Panc1 (cell line): ENCODE measurements at regions not wholly inside any gene's neighbourhood (a gene's known extent, or its start where the extent isn't known, plus 50 kb on each side); places are given as distances from the start of the nearest gene placed in this dataset.

Experiments
- ATAC-seq: fragments of 200-7000 bp; cut with Tn5 transposase; 2 replicates; pipeline ENCODE4 v1.9.1; 2020; ENCODE audit warnings: mild to moderate bottlenecking, moderate library complexity
- BruUV-seq: library from RNA; stranded (reverse); fragments of 400-500 nt; replicated peaks from 2 replicates; lab custom pipeline; 2021; lab: Mats Ljungman, UMichigan
- CTCF ChIA-PET: fragments of 300-600 bp; sonication (Branson Sonifier 250); formaldehyde crosslinking; loops from one replicate; lab custom pipeline; 2022; ENCODE audit warnings: antibody characterized with exemption; lab: Charles Lee
- POLR2A ChIA-PET: fragments of 300-600 bp; sonication (Branson Sonifier 250); formaldehyde crosslinking; loops from one replicate; lab custom pipeline; 2022; ENCODE audit warnings: antibody characterized with exemption; lab: Charles Lee
- DNase-seq: peaks from one replicate; pipeline ENCODE4 v3.0.0-alpha.2; 2010; ENCODE audit warnings: low read depth, low spot score
- H3K27ac ChIP-seq: 2 replicates; pipeline ENCODE4 v1.5.1; 2011; ENCODE audit warnings: mild to moderate bottlenecking, low read length, inconsistent platforms
- H3K27me3 ChIP-seq: fragments of 200-500 bp; sonication (Bioruptor generic); 2 replicates; pipeline ENCODE4 v1.6.0; 2014; ENCODE audit warnings: low read length, inconsistent platforms; ENCODE audit not compliant: control insufficient read depth, insufficient read depth
- H3K36me3 ChIP-seq: fragments of 200-500 bp; sonication (Bioruptor generic); 2 replicates; pipeline ENCODE4 v1.5.1; 2014; ENCODE audit warnings: inconsistent platforms, mild to moderate bottlenecking, low read length, moderate library complexity; ENCODE audit not compliant: control insufficient read depth, insufficient read depth
- H3K4me1 ChIP-seq: 2 replicates; pipeline ENCODE4 v1.5.1; 2011; ENCODE audit warnings: inconsistent platforms, mild to moderate bottlenecking, low read length, moderate library complexity; ENCODE audit not compliant: control insufficient read depth, insufficient read depth
- H3K4me3 ChIP-seq, 2 experiments: 2 replicates each; pipeline ENCODE4 v1.5.1; 2011 to 2012; ENCODE audit warnings: low read depth in 2 of 2, low read length in 2 of 2, mild to moderate bottlenecking in 2 of 2, inconsistent platforms in 1 of 2, moderate library complexity in 1 of 2
- H3K9me3 ChIP-seq: fragments of 200-500 bp; sonication (Bioruptor generic); 2 replicates; pipeline ENCODE4 v1.5.1; 2014; ENCODE audit warnings: low read depth, mild to moderate bottlenecking, inconsistent platforms, low read length, moderate library complexity; ENCODE audit not compliant: control insufficient read depth, insufficient read depth
- POLR2AphosphoS5 ChIP-seq: IDR thresholded peaks from 2 replicates; pipeline ENCODE4 v1.6.1; 2012; ENCODE audit warnings: mild to moderate bottlenecking, low read depth, low read length, moderate library complexity
- SIN3A ChIP-seq: IDR thresholded peaks from 2 replicates; pipeline ENCODE4 v1.6.1; 2012; ENCODE audit warnings: low read depth, mild to moderate bottlenecking, low read length, moderate library complexity, borderline replicate concordance; ENCODE audit not compliant: insufficient read depth
- TCF7L2 ChIP-seq: IDR thresholded peaks from 2 replicates; pipeline ENCODE4 v1.6.1; 2011; ENCODE audit warnings: mild to moderate bottlenecking, low read depth, low read length, inconsistent platforms
- in situ Hi-C: cut with HindIII; loops from 2 replicates; pipeline ENCODE4 v1.10.0; 2016; ENCODE audit warnings: low sequenced_read_pairs, low pct_unique_long_range_greater_than_20kb
- intact Hi-C: fragments of 100-400 bp; cut with micrococcal nuclease; formaldehyde crosslinking; loops from one replicate; pipeline ENCODE4 v1.10.0; 2022; ENCODE audit not compliant: unreplicated experiment
- TF ChIP-seq, protein P1 (sequence below): fragments of 450-650 bp; IDR thresholded peaks from 2 replicates; pipeline ENCODE4 v1.5.1; 2017; ENCODE audit warnings: mild to moderate bottlenecking
- TF ChIP-seq, protein P2 (sequence below), 2 experiments: IDR thresholded peaks; 2 replicates each; pipeline ENCODE4 v1.6.1; 2011 to 2012; ENCODE audit warnings: low read depth in 2 of 2, control low read depth in 1 of 2, low read length in 1 of 2, mild to moderate bottlenecking in 1 of 2, moderate library complexity in 1 of 2; ENCODE audit not compliant: insufficient read depth in 1 of 2

DNA sequence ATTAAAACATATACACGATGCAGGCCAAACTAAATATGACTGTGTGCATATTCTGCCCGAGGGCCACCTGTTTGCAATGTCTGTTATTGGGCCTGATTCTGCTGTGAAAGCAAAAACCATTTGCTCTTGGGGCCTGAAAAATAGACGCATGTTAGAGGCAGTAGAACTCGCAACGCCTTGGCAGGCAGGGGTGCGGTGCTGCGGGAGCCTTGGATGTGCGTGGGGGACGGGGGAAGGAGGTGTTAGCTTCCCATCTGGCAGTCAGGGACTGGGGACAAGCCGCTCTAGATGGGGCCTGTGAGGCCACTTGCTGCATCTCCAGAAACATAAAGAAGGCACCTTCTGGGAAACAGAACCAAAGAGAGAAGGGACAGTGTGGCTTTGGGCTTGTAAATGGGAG, 216.3 kb downstream of the PHETA1 start:
- in situ Hi-C loops (no loop called here), intact Hi-C loops (no loop called here)
- no peaks in the 10 kb centered on the region for H3K36me3 ChIP-seq
- BruUV-seq, result no TSS peak
- ChIA-PET CTCF (no interaction called here), POLR2A (no interaction called here)
- no peak overlapping the region for H3K4me3 ChIP-seq
- no peak for TF ChIP-seq POLR2AphosphoS5
- no peak for TF ChIP-seq SIN3A
- TF ChIP-seq, protein P1, sequence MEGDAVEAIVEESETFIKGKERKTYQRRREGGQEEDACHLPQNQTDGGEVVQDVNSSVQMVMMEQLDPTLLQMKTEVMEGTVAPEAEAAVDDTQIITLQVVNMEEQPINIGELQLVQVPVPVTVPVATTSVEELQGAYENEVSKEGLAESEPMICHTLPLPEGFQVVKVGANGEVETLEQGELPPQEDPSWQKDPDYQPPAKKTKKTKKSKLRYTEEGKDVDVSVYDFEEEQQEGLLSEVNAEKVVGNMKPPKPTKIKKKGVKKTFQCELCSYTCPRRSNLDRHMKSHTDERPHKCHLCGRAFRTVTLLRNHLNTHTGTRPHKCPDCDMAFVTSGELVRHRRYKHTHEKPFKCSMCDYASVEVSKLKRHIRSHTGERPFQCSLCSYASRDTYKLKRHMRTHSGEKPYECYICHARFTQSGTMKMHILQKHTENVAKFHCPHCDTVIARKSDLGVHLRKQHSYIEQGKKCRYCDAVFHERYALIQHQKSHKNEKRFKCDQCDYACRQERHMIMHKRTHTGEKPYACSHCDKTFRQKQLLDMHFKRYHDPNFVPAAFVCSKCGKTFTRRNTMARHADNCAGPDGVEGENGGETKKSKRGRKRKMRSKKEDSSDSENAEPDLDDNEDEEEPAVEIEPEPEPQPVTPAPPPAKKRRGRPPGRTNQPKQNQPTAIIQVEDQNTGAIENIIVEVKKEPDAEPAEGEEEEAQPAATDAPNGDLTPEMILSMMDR, result no peak
- TF ChIP-seq, protein P2, sequence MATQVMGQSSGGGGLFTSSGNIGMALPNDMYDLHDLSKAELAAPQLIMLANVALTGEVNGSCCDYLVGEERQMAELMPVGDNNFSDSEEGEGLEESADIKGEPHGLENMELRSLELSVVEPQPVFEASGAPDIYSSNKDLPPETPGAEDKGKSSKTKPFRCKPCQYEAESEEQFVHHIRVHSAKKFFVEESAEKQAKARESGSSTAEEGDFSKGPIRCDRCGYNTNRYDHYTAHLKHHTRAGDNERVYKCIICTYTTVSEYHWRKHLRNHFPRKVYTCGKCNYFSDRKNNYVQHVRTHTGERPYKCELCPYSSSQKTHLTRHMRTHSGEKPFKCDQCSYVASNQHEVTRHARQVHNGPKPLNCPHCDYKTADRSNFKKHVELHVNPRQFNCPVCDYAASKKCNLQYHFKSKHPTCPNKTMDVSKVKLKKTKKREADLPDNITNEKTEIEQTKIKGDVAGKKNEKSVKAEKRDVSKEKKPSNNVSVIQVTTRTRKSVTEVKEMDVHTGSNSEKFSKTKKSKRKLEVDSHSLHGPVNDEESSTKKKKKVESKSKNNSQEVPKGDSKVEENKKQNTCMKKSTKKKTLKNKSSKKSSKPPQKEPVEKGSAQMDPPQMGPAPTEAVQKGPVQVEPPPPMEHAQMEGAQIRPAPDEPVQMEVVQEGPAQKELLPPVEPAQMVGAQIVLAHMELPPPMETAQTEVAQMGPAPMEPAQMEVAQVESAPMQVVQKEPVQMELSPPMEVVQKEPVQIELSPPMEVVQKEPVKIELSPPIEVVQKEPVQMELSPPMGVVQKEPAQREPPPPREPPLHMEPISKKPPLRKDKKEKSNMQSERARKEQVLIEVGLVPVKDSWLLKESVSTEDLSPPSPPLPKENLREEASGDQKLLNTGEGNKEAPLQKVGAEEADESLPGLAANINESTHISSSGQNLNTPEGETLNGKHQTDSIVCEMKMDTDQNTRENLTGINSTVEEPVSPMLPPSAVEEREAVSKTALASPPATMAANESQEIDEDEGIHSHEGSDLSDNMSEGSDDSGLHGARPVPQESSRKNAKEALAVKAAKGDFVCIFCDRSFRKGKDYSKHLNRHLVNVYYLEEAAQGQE (IDR thresholded peaks at IDR 0.05; ENCODE audit: insufficient read depth in 1 of 2, low read depth in 2 of 2, low read length in 1 of 2), result no peak
- TF ChIP-seq TCF7L2, result no peak
- no peaks in the 10 kb centered on the region for H3K9me3 ChIP-seq
- DNase-seq, result no peak
- no peaks in the 10 kb centered on the region for H3K4me1 ChIP-seq
- peaks cover 7% of the 10 kb centered on the region; the same call in 1 of the 2 replicates for H3K27me3 ChIP-seq
- ATAC-seq, result no peak
- no peak overlapping the region for H3K27ac ChIP-seq

DNA sequence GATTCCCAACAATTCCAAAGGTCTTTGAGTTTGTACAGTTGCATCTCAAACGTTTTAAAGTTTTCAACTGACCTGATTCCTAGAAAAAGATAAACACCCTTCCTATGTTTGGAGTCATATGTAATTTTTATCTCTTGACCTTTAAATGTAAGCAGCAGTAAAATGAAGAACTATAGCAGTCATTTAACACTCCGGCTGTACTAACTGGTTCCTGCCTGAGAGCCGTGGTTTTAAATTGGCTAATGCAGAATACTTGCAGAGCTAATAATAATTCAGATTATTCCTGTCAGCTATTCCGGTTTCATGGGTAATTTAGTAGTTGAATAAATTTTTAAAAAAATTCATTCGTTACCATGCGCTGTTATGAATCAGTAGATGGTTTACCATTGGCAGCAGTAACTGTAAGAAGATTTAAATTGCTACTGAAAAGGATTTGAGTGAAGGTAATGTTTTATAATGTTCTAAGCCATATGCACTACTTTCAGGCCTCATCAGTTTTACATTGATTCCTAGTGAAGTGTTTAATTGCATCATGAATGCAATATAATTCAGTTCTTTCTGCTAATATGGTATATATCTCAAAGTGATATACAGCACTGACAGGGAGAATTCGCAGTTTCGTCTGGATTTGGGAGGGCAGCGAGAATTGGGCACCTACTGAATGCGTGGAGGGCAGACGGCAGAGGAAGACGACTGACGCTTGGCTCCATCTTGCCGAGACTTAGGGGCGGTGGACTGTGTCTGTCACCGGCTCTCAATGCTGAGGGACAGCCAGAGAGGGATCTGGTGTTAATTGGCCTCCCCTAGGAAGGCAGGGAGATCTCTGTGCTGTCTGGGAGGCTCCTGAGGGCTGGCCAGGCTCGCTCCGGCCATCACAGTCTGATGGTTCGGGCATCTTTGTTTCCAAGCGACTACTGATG, 217.7 kb downstream of the PHETA1 start:
- BruUV-seq, result no TSS peak
- ATAC-seq (no peak), DNase-seq (no peak)
- ChIA-PET POLR2A (interaction anchor here (0.6 kb wide), 1 partner anchor 174 kb away, joined by 13 read pairs; no protein-coding TSS in a partner anchor), CTCF (no interaction called here)
- Histone ChIP-seq H3K9me3 (no peaks in the 10 kb centered on the region), H3K27me3 (peaks cover 4% of the 10 kb centered on the region; the same call in 1 of the 2 replicates), H3K4me3 (no peak overlapping the region), H3K4me1 (no peaks in the 10 kb centered on the region), H3K36me3 (no peaks in the 10 kb centered on the region), H3K27ac (no peak overlapping the region)
- in situ Hi-C loops (no loop called here), intact Hi-C loops (no loop called here)
- TF ChIP-seq, protein P1, result no peak
- TF ChIP-seq POLR2AphosphoS5 (no peak), SIN3A (no peak), TCF7L2 (no peak)
- TF ChIP-seq, protein P2 (IDR thresholded peaks at IDR 0.05; ENCODE audit: insufficient read depth in 1 of 2, low read depth in 2 of 2, low read length in 1 of 2), result no peak
